ENCODE measurements at regions not wholly inside any gene's neighbourhood (a gene's known extent, or its start where the extent isn't known, plus 50 kb on each side); places are given as distances from the start of the nearest gene placed in this dataset.
"Not testable (repeated sequence)": the region's sequence is repeated elsewhere in the genome, so short reads cannot be mapped to it uniquely, and the experiment has no call there.

DNA sequence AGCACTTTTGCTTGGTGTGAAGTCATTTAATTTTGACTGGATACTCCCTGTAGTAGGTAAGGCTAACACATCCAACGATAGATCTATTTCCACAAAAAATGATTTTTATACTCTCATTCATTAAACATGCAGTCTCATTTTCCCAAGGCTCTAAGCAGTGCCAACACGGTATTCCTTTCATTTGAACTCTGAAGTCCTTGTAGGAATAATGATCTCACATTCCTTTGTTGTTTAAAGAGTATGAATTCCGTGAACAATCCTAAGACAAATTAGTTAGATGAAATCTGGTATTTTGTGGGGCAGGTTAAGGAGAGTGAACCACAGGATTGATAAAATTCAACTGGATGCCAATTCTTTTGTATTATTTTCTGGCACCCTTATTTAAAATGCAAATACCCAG, 66.6 kb downstream of the LACC1 start:
- H3K4me3 Mint-ChIP-seq: no peak overlapping the region
- no peaks in the 10 kb centered on the region for H3K9me3 Mint-ChIP-seq (ENCODE audit: low read depth)

DNA sequence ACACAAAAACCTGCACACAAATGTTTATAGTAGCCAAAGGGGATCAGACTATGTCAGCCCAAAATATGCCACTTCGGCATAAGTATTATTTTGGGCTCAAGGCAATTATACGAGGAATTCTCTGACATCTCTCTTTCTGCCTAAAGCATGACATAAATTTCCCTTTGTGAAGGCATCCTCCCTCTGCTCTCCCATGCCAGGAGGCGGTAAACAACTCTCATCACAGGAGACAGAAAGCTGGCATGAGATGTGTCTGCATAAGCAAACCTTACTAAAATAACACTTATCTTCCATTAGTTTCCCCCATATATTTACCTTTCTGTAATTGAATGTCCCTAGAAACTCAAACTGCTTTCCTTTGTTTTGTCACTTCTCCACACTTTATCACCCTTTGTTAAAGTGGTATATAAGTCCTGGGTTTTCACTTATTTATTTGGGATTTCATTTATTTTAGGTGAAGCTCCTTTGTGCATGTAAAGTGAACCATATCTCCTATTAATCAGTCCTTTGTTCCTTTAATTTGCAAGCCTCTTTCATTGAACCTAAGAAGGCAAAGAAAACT, 68.3 kb downstream of the LACC1 start:
- no peak overlapping the region for H3K4me3 Mint-ChIP-seq
- no peaks in the 10 kb centered on the region for H3K36me3 Mint-ChIP-seq
- peaks cover 2% of the 10 kb centered on the region for H3K27me3 Mint-ChIP-seq
- H3K4me1 Mint-ChIP-seq (ENCODE audit: low read depth): no peaks in the 10 kb centered on the region
- no peak overlapping the region for H3K27ac Mint-ChIP-seq
- no peaks in the 10 kb centered on the region for H3K9me3 Mint-ChIP-seq (ENCODE audit: low read depth)

More for the DNA sequence above, 66.6 kb downstream of the LACC1 start:
- Mint-ChIP-seq H3K27me3 (no peaks in the 10 kb centered on the region), H3K4me1 (ENCODE audit: low read depth) (no peaks in the 10 kb centered on the region), H3K36me3 (no peaks in the 10 kb centered on the region), H3K27ac (no peak overlapping the region)

DNA sequence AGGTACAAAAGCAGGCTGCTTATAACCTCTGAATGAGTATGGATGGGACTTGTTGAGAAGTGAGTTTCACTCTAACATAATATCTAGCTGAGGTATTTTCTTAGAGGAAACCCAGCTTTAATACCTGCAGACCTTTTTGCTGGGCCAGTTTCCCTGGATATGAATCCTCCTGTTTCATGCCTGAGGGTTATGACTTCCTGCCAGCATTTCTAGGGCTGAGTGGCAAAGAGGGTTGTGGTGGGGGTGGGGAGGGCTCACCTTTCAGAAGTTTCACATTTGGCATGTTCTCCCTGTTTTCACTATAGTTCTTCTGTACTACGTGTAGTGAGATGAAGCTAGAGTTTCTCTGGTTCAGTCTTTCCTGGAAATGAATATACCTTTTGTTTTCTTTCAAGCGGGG, 73.7 kb downstream of the LACC1 start:
- Mint-ChIP-seq H3K4me3 (no peak overlapping the region), H3K9me3 (ENCODE audit: low read depth) (no peaks in the 10 kb centered on the region), H3K27ac (no peak overlapping the region), H3K36me3 (no peaks in the 10 kb centered on the region), H3K4me1 (ENCODE audit: low read depth) (no peaks in the 10 kb centered on the region), H3K27me3 (peaks cover 8% of the 10 kb centered on the region)

DNA sequence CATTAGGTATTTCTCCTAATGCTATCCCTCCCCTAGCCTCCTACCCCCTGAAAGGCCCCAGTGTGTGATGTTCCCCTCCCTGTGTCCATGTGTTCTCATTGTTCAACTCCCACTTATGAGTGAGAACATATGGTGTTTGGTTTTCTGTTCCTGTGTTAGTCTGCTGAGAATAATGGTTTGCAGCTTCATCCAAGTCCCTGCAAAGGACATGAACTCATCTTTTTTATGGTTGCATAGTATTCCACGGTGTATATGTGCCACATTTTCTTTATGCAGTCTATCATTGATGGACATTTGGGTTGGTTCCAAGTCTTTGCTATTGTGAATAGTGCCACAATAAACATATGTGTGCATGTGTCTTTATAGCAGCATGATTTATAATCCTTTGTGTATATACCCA, 77.3 kb downstream of the LACC1 start:
- not testable (repeated sequence) for H3K27me3 Mint-ChIP-seq; H3K4me1 Mint-ChIP-seq (ENCODE audit: low read depth); H3K27ac Mint-ChIP-seq

DNA sequence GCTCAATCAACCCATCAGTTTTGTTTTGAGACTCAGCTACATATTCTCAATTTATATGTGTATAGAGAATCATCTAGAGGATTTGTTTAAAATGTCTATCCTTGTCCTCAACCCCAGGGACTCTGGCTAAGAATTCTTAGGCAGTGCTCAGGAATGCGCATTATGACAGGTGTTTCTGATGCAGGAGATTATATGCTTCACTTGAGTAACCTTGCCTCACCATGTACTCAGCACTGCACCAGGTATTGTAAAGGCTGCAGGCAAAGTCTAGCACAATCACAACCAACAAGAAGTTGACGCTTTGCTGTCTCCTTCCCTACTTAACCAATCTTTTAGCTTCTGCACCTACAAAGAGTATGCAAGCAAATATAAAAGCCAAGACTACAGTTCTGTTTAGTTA, 79.6 kb downstream of the LACC1 start:
- Mint-ChIP-seq H3K4me1 (ENCODE audit: low read depth) (no peaks in the 10 kb centered on the region), H3K27ac (no peak overlapping the region), H3K4me3 (no peak overlapping the region), H3K36me3 (no peaks in the 10 kb centered on the region), H3K27me3 (peaks cover 7% of the 10 kb centered on the region), H3K9me3 (ENCODE audit: low read depth) (no peaks in the 10 kb centered on the region)

More for the DNA sequence above, 77.3 kb downstream of the LACC1 start:
- not testable (repeated sequence) for H3K36me3 Mint-ChIP-seq; H3K9me3 Mint-ChIP-seq (ENCODE audit: low read depth); H3K4me3 Mint-ChIP-seq

DNA sequence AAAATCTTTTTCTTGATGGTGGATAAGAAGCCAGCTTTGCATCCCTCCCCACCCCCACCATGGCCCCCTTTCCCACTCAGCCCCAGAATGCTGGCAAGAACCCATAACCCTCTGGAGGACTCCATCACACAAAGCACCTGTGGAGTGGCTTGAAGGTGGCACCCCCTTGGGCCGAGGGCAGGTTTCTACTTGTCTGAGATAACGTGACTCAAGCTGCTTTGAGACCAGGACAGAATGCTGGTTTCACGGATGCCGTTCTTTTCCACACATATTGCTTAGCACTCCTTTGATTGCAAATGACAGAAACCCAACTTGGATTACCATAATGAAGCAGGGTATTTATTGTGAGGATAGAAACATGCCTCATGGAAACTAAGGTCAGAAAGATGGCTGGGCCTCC, 82.2 kb downstream of the LACC1 start:
- Mint-ChIP-seq H3K9me3 (ENCODE audit: low read depth) (no peaks in the 10 kb centered on the region), H3K4me3 (no peak overlapping the region)

DNA sequence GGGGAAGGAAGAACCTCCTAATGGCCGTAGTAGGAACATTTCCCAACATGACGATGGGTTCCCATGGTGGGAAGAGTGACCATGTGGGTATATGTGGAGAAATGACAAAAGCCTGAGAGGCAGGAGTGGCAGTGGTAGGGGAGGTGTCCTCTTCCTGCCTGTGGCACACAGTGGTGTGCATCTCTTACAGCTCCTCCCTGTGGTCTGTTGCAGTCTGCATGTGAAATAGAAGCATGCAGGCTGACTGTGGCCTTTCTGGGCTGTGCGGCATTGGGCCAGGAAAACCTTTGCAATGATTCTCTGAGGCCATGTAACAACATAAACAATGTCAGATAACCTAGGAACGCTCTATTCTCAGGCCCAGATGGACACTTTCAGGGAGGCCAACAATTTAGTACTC, 84.0 kb downstream of the LACC1 start:
- Mint-ChIP-seq H3K36me3 (no peaks in the 10 kb centered on the region), H3K9me3 (ENCODE audit: low read depth) (no peaks in the 10 kb centered on the region), H3K27ac (no peak overlapping the region), H3K27me3 (no peaks in the 10 kb centered on the region), H3K4me1 (ENCODE audit: low read depth) (no peaks in the 10 kb centered on the region), H3K4me3 (no peak overlapping the region)

More for the DNA sequence above, 82.2 kb downstream of the LACC1 start:
- H3K27ac Mint-ChIP-seq: no peak overlapping the region
- H3K4me1 Mint-ChIP-seq (ENCODE audit: low read depth): no peaks in the 10 kb centered on the region
- no peaks in the 10 kb centered on the region for H3K27me3 Mint-ChIP-seq
- H3K36me3 Mint-ChIP-seq: no peaks in the 10 kb centered on the region

DNA sequence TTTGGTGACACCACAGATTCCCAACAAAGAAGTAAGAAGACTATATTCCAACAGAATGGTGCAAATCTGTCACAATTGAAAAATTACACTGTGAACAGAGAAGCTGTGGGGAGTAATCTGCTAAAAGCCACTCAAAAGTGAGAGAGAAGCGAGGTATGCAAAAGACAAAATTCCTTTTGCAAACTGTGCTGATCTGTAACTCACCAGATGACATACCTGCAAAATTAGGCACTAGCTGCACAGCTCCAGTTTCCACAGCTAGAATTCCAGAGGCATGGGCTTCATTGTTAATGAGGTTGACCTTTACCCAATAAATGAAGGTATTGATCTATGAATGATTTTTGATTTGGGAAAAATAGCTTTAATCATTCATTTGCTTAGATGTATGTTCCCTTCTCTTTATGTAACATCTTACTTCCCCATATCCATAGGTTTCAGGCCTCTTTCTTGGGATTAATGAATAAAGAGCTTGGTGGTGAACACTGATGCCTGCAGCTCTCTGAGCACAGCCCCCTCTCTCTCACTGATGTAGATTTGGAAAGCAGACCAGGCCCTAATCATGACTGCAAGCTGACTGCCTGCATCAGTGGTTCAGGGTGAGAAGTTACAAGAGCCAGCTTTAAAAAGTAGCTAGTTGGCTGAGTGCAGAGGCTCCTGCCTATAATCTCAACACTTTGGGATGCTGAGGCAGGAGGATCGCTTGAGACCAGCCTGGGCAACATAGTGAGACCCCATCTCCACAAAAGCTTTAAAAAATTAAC, 85.2 kb downstream of the LACC1 start:
- H3K27ac Mint-ChIP-seq: no peak overlapping the region
- H3K9me3 Mint-ChIP-seq (ENCODE audit: low read depth): no peaks in the 10 kb centered on the region
- H3K4me1 Mint-ChIP-seq (ENCODE audit: low read depth): no peaks in the 10 kb centered on the region
- no peaks in the 10 kb centered on the region for H3K36me3 Mint-ChIP-seq
- no peak overlapping the region for H3K4me3 Mint-ChIP-seq
- H3K27me3 Mint-ChIP-seq: no peaks in the 10 kb centered on the region

DNA sequence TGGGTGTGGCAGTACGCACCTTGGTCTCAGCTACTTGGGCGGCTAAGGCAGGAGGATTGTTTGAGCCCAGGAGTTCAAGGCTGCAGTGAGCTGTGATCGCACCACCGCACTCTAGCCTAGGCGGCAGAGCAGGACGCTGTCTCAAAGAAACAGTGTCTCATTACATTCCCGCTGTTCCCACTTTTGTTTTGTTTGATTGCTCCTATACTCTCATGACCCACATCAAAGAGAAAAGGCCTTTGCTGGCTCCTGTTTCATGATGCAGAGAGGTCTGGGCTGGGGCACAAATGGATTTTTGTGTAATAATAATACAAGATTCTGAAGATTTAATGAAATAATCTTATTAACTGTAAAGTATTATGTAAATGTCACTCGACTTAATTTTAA, 85.7 kb downstream of the LACC1 start:
- no peaks in the 10 kb centered on the region for H3K27me3 Mint-ChIP-seq
- no peaks in the 10 kb centered on the region for H3K36me3 Mint-ChIP-seq
- no peaks in the 10 kb centered on the region for H3K9me3 Mint-ChIP-seq (ENCODE audit: low read depth)
- H3K4me3 Mint-ChIP-seq: no peak overlapping the region
- H3K27ac Mint-ChIP-seq: no peak overlapping the region
- no peaks in the 10 kb centered on the region for H3K4me1 Mint-ChIP-seq (ENCODE audit: low read depth)

DNA sequence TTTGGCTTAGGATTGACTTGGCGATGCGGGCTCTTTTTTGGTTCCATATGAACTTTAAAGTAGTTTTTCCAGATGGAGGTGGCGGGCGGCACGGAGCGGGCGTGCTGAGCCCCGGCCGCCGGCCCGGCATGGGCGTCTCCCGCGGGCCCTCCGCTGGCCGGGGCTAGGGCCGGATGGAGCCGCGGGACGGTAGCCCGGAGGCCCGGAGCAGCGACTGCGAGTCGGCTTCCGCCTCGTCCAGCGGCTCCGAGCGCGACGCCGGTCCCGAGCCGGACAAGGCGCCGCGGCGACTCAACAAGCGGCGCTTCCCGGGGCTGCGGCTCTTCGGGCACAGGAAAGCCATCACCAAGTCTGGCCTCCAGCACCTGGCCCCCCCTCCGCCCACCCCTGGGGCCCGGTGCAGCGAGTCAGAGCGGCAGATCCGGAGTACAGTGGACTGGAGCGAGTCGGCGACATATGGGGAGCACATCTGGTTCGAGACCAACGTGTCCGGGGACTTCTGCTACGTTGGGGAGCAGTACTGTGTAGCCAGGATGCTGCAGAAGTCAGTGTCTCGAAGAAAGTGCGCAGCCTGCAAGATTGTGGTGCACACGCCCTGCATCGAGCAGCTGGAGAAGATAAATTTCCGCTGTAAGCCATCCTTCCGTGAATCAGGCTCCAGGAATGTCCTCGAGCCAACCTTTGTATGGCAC, 88.7 kb downstream of the LACC1 start:
- H3K4me1 Mint-ChIP-seq (ENCODE audit: low read depth); H3K36me3 Mint-ChIP-seq; H3K9me3 Mint-ChIP-seq (ENCODE audit: low read depth); H3K27ac Mint-ChIP-seq; H3K27me3 Mint-ChIP-seq; H3K4me3 Mint-ChIP-seq: not testable (repeated sequence)

DNA sequence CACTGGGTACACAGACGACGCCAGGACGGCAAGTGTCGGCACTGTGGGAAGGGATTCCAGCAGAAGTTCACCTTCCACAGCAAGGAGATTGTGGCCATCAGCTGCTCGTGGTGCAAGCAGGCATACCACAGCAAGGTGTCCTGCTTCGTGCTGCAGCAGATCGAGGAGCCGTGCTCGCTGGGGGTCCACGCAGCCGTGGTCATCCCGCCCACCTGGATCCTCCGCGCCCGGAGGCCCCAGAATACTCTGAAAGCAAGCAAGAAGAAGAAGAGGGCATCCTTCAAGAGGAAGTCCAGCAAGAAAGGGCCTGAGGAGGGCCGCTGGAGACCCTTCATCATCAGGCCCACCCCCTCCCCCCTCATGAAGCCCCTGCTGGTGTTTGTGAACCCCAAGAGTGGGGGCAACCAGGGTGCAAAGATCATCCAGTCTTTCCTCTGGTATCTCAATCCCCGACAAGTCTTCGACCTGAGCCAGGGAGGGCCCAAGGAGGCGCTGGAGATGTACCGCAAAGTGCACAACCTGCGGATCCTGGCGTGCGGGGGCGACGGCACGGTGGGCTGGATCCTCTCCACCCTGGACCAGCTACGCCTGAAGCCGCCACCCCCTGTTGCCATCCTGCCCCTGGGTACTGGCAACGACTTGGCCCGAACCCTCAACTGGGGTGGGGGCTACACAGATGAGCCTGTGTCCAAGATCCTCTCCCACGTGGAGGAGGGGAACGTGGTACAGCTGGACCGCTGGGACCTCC, 89.4 kb downstream of the LACC1 start:
- not testable (repeated sequence) for H3K9me3 Mint-ChIP-seq (ENCODE audit: low read depth); H3K27me3 Mint-ChIP-seq; H3K4me1 Mint-ChIP-seq (ENCODE audit: low read depth); H3K36me3 Mint-ChIP-seq; H3K27ac Mint-ChIP-seq; H3K4me3 Mint-ChIP-seq

DNA sequence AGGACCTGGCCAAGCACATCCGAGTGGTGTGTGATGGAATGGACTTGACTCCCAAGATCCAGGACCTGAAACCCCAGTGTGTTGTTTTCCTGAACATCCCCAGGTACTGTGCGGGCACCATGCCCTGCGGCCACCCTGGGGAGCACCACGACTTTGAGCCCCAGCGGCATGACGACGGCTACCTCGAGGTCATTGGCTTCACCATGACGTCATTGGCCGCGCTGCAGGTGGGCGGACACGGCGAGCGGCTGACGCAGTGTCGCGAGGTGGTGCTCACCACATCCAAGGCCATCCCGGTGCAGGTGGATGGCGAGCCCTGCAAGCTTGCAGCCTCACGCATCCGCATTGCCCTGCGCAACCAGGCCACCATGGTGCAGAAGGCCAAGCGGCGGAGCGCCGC, 90.2 kb downstream of the LACC1 start:
- not testable (repeated sequence) for H3K4me3 Mint-ChIP-seq

DNA sequence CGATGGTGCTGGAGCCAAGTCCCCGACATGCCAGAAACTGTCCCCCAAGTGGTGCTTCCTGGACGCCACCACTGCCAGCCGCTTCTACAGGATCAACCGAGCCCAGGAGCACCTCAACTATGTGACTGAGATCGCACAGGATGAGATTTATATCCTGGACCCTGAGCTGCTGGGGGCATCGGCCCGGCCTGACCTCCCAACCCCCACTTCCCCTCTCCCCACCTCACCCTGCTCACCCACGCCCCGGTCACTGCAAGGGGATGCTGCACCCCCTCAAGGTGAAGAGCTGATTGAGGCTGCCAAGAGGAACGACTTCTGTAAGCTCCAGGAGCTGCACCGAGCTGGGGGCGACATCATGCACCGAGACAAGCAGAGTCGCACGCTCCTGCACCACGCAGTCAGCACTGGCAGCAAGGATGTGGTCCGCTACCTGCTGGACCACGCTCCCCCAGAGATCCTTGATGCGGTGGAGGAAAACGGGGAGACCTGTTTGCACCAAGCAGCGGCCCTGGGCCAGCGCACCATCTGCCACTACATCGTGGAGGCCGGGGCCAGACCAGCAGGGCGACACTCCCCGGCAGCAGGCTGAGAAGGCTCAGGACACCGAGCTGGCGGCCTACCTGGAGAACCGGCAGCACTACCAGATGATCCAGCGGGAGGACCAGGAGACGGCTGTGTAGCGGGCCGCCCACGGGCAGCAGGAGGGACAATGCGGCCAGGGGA, 91.0 kb downstream of the LACC1 start:
- not testable (repeated sequence) for H3K4me1 Mint-ChIP-seq (ENCODE audit: low read depth); H3K9me3 Mint-ChIP-seq (ENCODE audit: low read depth); H3K27ac Mint-ChIP-seq; H3K36me3 Mint-ChIP-seq; H3K27me3 Mint-ChIP-seq; H3K4me3 Mint-ChIP-seq

More for the DNA sequence above, 90.2 kb downstream of the LACC1 start:
- H3K9me3 Mint-ChIP-seq (ENCODE audit: low read depth); H3K4me1 Mint-ChIP-seq (ENCODE audit: low read depth); H3K27me3 Mint-ChIP-seq; H3K27ac Mint-ChIP-seq; H3K36me3 Mint-ChIP-seq: not testable (repeated sequence)

DNA sequence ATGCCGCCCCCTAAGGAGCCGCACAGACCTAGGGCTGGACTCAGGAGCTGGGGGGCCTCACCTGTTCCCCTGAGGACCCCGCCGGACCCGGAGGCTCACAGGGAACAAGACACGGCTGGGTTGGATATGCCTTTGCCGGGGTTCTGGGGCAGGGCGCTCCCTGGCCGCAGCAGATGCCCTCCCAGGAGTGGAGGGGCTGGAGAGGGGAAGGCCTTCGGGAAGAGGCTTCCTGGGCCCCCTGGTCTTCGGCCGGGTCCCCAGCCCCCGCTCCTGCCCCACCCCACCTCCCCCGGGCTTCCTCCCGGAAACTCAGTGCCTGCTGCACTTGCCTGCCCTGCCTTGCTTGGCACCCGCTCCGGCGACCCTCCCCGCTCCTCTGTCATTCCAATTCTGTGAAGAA, 91.6 kb downstream of the LACC1 start:
- H3K36me3 Mint-ChIP-seq; H3K27me3 Mint-ChIP-seq; H3K9me3 Mint-ChIP-seq (ENCODE audit: low read depth); H3K4me3 Mint-ChIP-seq; H3K4me1 Mint-ChIP-seq (ENCODE audit: low read depth); H3K27ac Mint-ChIP-seq: not testable (repeated sequence)

DNA sequence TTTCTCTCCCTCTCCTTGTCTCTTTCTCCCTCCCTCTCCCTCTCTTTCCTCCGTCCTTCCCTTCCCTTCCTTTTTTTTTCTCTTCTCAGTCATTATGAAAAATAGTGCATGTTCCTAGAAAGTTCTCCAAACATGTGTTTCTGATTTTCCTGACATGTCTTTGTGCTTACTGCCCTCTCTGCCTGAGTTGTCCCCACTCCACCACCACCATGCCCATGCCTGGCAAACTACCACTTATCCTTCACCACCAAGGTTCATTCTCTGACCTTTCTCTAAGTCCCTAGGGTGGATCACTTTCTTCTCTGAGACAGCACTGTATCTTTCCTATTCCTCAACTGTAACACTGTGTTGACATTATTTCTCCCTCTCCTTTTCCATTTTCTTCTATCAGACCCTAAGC, 98.2 kb downstream of the LACC1 start:
- peaks cover 14% of the 10 kb centered on the region for H3K27me3 Mint-ChIP-seq
- no peaks in the 10 kb centered on the region for H3K9me3 Mint-ChIP-seq (ENCODE audit: low read depth)
- no peak overlapping the region for H3K4me3 Mint-ChIP-seq
- H3K27ac Mint-ChIP-seq: no peak overlapping the region
- H3K4me1 Mint-ChIP-seq (ENCODE audit: low read depth): no peaks in the 10 kb centered on the region
- peaks cover 4% of the 10 kb centered on the region for H3K36me3 Mint-ChIP-seq

Measured in activated naive CD8-positive, alpha-beta T cell (primary cell).